ENCODE measurements at regions not wholly inside any gene's neighbourhood (a gene's known extent, or its start where the extent isn't known, plus 50 kb on each side); places are given as distances from the start of the nearest gene placed in this dataset.

DNA sequence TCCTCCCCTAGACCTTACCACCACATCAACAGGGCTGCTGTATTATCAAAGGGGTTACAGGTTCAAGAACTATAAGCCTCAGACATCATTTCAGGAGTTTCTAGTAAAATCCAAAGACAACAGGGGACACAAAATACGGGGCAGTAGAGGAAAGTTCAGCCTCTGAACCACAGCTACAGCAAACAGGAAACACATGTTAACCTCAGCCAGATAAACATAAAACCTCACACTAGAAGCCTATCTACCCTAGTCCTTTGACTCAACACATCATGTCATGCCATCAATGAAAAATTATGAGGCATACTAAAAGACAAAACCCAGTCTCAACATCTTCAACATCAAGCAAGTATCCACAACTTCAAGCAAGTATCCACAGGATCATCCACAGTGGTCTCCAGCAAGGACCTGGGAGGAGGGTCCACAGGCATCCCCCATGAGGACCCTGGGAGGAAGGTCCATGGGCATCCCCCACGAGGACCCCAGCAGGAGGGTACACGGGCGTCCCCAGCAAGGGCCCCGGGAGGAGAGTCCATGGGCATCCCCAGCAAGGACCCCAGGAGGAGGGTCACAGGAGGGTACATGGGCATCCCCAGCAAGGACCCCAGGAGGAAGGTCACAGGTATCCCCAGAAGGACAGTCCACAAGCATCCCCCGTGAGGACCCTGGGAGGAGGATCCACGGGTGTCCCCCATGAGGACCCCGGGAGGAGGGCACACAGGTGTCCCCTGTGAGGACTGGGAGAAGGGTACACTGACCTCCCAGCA is 440.0 kb downstream of the MATN1 start:
- Mint-ChIP-seq H3K27ac (no peak overlapping the region), H3K36me3 (ENCODE audit: low read depth) (no peaks in the 10 kb centered on the region), H3K27me3 (peaks cover 15% of the 10 kb centered on the region), H3K4me1 (peaks cover 12% of the 10 kb centered on the region), H3K4me3 (no peak overlapping the region), H3K9me3 (peaks cover 6% of the 10 kb centered on the region)
- ChIA-PET CTCF (no interaction called here), POLR2A (no interaction called here)
- no peak for DNase-seq

DNA sequence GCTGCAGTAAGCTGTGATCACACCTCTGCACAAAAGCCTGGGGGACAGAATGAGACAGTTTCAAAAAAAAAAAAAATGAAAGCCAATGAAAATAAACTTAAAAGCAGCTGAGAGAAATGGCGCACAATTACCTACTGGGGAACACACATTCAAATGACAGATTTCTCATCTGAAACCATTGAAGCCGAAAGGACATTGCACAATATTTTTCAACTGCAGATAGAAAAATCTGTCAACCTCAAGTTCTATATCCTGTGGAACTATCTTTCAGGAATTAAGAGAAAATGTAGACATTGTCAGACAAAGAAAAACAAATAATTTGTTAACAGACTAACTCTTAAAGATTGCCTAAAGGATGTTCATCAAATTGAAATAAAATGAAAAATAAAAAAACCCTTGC is 442.8 kb downstream of the MATN1 start:
- ChIA-PET POLR2A (no interaction called here), CTCF (no interaction called here)
- H3K27me3 Mint-ChIP-seq, result peaks cover 17% of the 10 kb centered on the region
- H3K4me1 Mint-ChIP-seq, result peaks cover 12% of the 10 kb centered on the region
- no peak overlapping the region for H3K4me3 Mint-ChIP-seq
- peaks cover 6% of the 10 kb centered on the region for H3K9me3 Mint-ChIP-seq
- H3K27ac Mint-ChIP-seq, result no peak overlapping the region
- no peaks in the 10 kb centered on the region for H3K36me3 Mint-ChIP-seq (ENCODE audit: low read depth)
- DNase-seq, result no peak

DNA sequence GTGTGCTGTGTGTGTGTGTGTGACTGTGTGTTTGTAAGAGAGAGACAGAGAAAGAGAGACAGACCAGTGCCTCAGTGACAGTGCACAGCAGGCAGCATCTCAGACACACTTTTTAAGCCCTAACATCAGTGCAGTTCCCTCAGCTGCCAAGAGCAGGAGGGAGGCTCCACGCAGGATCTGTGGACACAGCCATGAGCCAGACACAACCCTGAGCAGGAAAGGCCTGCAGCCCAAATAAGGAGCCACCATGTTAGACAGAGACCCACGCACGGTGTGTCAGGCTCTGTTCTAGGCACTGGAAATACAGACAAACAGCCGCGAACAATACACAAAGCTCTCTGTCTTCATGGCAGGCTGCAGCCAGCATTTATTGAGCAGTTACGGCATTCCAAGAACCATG is 445.5 kb downstream of the MATN1 start:
- ChIA-PET POLR2A (no interaction called here), CTCF (no interaction called here)
- Mint-ChIP-seq H3K4me3 (no peak overlapping the region), H3K27me3 (peaks cover 17% of the 10 kb centered on the region), H3K4me1 (peaks cover 5% of the 10 kb centered on the region), H3K9me3 (peaks cover 2% of the 10 kb centered on the region), H3K36me3 (ENCODE audit: low read depth) (no peaks in the 10 kb centered on the region), H3K27ac (no peak overlapping the region)
- no peak for DNase-seq

DNA sequence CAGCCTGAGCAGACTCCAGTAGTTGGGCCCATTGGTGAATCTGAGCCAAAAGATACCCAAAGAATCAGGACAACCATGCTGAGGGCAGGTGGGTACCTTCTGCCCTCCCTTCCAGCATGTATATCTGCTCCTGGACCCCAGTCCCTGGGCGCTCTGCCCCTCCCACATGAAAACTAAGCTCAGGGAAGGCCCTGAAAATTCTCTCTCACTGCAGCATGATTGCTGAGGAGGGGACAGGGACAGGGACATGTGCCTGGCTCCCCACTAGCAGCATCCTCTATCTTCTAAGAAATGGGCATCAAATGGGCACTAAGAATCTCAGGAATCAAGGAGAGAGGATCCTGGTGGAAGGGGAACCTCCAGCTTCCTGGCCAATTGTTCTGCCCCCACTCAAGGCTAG is 446.0 kb downstream of the MATN1 start:
- Mint-ChIP-seq H3K4me3 (no peak overlapping the region), H3K9me3 (peaks cover 2% of the 10 kb centered on the region), H3K27me3 (peaks cover 17% of the 10 kb centered on the region), H3K27ac (no peak overlapping the region), H3K36me3 (ENCODE audit: low read depth) (no peaks in the 10 kb centered on the region), H3K4me1 (peaks cover 2% of the 10 kb centered on the region)
- POLR2A ChIA-PET, result no interaction called here
- CTCF ChIA-PET, result no interaction called here
- no peak for DNase-seq

DNA sequence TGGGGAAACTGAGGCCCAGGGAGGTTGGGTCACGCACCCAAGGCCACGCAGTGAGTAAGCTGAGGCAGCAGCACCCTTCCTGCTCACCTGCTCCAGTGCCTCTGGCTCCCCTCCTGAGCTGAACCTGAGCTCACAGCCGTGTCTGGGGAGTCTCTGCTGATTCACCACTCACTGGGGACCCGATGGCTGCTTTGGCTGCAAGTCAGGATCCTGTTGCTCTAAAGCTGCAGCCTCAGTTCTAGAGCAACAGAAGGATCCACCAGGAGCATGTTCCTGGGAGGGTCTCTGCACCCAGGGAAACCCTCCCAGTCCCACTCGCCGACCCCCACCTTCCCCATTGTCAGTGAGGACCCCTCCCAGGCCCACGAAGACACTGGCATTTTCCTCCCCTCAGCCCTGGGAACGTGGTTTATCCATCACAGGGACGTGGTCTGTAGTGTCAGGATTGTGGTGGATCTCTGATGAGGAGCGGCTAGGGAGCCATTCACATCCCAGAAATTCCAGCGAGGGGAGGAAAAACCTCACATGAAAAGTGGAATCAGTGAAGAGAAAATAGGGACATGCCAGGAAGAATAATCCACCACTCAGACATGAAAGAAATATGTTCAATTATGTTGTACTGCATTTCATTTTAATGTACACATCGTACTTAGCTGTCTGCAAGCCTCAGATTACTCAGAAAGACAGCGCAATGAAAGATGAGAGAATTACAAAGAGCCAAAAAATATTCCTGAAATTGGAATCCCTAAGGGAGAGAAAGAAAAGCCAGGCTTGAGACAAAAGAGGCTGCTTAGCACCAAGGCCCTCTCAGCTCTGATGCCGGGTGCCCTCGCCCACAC is 447.2 kb downstream of the MATN1 start:
- no peaks in the 10 kb centered on the region for H3K9me3 Mint-ChIP-seq
- H3K36me3 Mint-ChIP-seq (ENCODE audit: low read depth), result no peaks in the 10 kb centered on the region
- no peaks in the 10 kb centered on the region for H3K4me1 Mint-ChIP-seq
- no peak for DNase-seq
- H3K27ac Mint-ChIP-seq, result no peak overlapping the region
- no peak overlapping the region for H3K4me3 Mint-ChIP-seq
- H3K27me3 Mint-ChIP-seq, result peaks cover 8% of the 10 kb centered on the region
- POLR2A ChIA-PET, result no interaction called here
- CTCF ChIA-PET, result no interaction called here

DNA sequence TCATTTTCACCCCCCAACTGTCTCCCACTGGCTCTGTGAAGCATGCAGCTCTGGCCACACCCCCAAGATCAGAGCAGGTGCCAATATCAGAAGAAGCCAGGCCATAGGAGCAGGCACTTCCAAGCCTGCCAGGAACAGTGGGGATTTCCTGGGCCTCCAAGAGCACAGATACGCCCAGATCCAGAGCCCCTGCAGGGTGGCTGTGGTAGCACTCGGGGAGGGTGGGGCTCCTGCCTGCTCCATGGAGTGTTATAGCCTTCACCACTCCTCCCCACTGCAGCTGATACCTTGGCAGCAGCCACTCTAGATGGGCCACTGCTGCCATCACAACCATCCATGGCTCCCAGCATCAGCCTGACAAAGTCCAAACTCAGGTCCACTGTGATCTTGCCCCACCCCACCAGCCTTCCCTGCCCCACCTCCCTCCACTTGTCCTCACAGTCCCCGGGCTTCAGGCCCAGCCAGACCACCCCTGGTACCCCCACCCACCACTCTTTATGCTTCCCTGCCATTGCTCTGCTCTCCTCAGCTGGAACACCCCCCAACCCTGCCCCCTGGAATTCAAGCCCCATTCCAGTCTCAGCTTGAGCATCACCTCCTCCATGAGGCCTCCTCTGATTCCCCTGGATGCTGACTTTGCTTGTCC is 448.3 kb downstream of the MATN1 start:
- Mint-ChIP-seq H3K9me3 (no peaks in the 10 kb centered on the region), H3K27ac (no peak overlapping the region), H3K4me1 (no peaks in the 10 kb centered on the region), H3K36me3 (ENCODE audit: low read depth) (no peaks in the 10 kb centered on the region), H3K4me3 (no peak overlapping the region), H3K27me3 (peaks cover 2% of the 10 kb centered on the region)
- ChIA-PET CTCF (no interaction called here), POLR2A (no interaction called here)
- DNase-seq, result no peak

DNA sequence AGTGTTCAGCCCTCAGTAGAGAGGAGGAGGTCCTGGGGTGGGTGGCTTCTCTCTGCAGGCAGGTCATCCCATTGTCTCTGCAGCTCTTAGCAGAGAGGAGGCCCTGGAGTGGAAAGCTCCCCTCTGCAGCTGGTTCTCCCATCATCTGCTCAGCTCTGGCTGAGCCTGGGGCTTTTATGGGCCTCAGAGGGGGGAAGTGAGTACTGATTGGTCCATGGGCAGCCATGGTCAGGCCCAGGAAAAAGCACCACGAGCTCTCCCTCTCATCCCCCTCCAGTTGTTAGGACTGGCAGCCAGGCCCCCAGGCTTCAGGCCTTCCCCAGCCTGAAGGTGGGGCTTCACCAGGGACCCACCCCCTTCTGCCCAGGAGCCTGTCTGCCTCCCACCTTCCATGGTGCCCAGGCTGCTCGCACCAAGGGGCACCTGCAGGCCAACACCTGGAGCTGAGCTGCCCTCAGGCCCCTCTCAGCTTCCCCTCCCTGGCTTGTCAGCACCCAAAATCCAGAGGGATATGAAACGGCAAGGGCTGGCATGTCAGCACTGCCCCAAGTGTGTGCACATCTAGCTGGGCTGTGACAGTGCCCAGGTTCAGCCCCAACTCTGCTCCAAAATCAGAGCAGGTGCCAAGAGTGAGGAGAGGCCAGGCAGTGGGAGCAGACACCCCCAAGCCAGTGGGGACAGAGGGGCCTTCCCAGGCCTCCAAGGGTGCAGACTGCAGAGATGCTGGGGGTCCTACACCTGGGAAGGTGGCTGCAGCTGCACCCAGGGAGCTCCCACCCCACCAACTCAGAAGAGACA is 449.0 kb downstream of the MATN1 start:
- no peak for DNase-seq
- no peak overlapping the region for H3K27ac Mint-ChIP-seq
- CTCF ChIA-PET, result interaction anchor here (0.6 kb wide), 1 partner anchor 135 kb away, joined by 3 read pairs; no protein-coding TSS in a partner anchor
- POLR2A ChIA-PET, result no interaction called here
- H3K36me3 Mint-ChIP-seq (ENCODE audit: low read depth), result no peaks in the 10 kb centered on the region
- H3K4me1 Mint-ChIP-seq, result no peaks in the 10 kb centered on the region
- peaks cover 2% of the 10 kb centered on the region for H3K27me3 Mint-ChIP-seq
- H3K4me3 Mint-ChIP-seq, result no peak overlapping the region
- no peaks in the 10 kb centered on the region for H3K9me3 Mint-ChIP-seq

DNA sequence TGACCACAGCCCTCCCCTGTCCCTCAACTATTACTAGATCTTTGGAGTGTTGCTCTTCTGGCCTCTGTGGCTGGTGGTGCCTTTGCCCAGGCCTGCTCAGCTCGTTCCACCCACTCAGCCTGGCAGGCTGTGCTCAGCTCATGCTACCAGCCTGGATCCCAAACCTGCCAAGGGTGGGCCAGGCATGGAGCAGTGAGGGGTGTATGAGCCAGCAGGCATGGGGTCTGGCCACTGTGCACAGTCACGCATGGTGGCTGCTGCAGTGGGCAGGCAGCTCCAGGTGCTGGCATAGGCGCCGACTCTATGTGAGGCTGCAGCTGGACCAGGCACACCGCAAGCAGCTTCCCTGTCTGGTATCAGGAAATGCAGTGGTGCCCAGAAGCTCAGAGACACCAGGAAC is 449.9 kb downstream of the MATN1 start:
- peaks cover 2% of the 10 kb centered on the region for H3K27me3 Mint-ChIP-seq
- H3K27ac Mint-ChIP-seq, result no peak overlapping the region
- H3K4me1 Mint-ChIP-seq, result no peaks in the 10 kb centered on the region
- H3K4me3 Mint-ChIP-seq, result no peak overlapping the region
- no peaks in the 10 kb centered on the region for H3K36me3 Mint-ChIP-seq (ENCODE audit: low read depth)
- POLR2A ChIA-PET, result no interaction called here
- DNase-seq, result no peak
- CTCF ChIA-PET, result no interaction called here
- H3K9me3 Mint-ChIP-seq, result no peaks in the 10 kb centered on the region

DNA sequence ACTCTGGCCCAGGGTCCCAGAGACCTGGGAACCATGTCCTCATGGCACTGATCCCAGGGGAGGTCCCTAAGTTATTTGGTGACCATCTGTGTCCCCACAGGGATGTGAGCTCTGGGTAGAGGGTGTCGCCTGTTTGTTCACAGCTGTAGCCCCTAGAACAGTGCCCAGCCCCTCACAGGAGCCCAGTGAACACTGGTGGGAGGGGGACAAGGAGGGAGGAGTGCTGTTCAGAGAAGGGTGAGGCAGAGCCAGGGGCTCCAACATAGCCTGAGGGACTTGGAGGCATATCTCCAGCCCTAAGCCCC is 450.4 kb downstream of the MATN1 start:
- H3K9me3 Mint-ChIP-seq, result no peaks in the 10 kb centered on the region
- ChIA-PET POLR2A (no interaction called here), CTCF (no interaction called here)
- H3K27ac Mint-ChIP-seq, result no peak overlapping the region
- H3K36me3 Mint-ChIP-seq (ENCODE audit: low read depth), result no peaks in the 10 kb centered on the region
- DNase-seq, result no peak
- H3K27me3 Mint-ChIP-seq, result peaks cover 2% of the 10 kb centered on the region
- H3K4me1 Mint-ChIP-seq, result no peaks in the 10 kb centered on the region
- no peak overlapping the region for H3K4me3 Mint-ChIP-seq

DNA sequence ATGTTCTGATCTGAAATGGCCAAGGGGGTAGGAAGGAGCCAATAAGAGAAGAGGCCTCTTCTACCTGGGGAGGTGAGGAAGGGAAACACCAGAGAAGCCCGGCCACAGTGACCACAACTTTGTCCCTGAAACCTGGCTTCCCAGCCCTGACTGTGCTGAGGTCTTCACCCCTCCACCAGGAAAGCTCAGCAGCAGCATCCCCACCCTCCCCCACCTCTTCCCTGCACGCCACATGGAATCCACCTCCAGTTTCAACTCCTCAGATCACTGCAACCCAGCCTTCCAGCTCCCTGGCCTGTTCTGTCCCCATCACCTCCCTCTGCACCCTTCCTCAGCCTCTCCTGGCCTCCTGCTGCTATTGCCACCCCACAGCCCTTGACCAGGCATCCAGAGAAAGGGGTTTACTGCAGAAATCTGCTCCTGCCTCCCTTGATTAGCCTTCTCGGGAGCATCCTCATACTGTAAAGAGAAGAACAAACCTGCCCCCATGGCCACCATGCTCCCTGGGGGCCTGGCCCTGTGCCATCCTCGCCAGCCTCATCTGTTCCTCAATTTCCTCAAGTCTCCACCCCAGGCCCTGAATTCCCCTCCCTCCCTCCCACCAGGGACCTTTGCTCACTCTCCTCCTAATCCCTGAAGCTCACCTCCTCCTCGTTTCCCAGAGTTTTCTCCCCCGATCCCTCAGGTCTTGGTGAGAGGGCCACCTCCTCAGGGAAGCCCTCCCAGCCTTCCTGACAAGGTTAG is 450.9 kb downstream of the MATN1 start:
- Mint-ChIP-seq H3K9me3 (no peaks in the 10 kb centered on the region), H3K36me3 (ENCODE audit: low read depth) (no peaks in the 10 kb centered on the region), H3K4me3 (no peak overlapping the region), H3K27me3 (no peaks in the 10 kb centered on the region), H3K4me1 (no peaks in the 10 kb centered on the region), H3K27ac (no peak overlapping the region)
- ChIA-PET CTCF (no interaction called here), POLR2A (no interaction called here)
- DNase-seq, result no peak

DNA sequence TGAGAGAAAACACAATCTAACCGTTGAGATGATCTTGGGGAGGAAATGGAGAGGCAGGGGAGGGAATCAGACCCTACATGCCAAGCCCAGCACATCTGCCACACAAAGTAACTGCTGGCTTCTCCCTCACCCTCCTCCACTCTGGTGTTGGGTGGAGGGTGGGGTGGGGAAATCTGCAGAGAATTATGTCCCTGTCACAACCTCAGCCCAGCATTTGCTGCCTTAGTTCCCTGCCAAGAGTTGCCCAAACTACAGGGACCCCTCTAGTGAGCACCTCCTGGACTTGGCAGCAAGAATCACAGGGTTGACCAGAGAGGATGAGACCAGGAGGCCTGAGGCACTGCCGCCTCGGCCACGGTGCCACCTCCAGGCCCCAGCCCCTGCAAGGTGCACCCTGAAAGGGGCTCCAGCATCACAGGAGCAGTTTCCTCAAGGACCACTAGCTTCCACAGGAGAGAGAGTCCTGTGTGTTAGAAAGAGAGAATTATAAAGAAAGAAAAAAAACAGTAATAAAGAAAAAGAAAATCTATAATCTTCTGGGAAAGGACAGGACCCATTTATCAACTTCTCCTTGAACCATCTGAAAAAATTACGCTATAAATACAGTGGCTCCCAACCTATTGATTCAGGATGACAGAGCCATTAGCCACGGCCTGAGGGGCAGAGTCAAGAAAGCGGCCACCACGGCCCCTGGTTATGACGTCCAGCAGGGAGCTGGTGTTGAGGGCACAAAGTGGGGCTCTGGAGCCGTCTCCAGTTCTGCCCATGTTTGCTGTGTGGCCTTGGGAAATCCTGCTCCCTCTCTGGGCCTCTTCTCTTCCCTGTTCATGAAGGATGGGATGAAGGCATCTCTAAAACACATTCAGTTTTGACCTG is 451.7 kb downstream of the MATN1 start:
- no peak overlapping the region for H3K27ac Mint-ChIP-seq

DNA sequence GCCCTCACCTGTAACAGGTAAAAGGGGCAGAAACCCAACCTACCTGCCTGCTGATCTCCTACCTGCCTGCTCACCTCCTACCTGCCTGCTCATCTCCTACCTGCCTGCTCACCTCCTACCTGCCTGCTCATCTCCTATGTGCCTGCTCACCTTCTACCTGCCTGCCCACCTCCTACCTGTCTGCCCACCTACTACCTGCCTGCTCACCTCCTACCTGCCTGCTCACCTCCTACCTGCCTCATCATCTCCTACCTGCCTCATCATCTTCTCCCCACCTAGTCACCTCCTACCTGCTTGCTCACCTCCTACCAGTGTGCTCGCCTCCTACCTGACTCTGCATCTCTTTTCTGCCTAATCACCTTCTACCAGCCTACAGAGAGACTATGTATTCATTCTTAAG is 452.9 kb downstream of the MATN1 start:
- CTCF ChIA-PET, result no interaction called here
- Mint-ChIP-seq H3K27me3 (no peaks in the 10 kb centered on the region), H3K36me3 (ENCODE audit: low read depth) (no peaks in the 10 kb centered on the region), H3K9me3 (no peaks in the 10 kb centered on the region), H3K4me3 (no peak overlapping the region), H3K4me1 (no peaks in the 10 kb centered on the region), H3K27ac (no peak overlapping the region)
- no peak for DNase-seq
- POLR2A ChIA-PET, result no interaction called here

More for the DNA sequence above, 451.7 kb downstream of the MATN1 start:
- no peak for DNase-seq
- POLR2A ChIA-PET, result no interaction called here
- Mint-ChIP-seq H3K4me1 (no peaks in the 10 kb centered on the region), H3K36me3 (ENCODE audit: low read depth) (no peaks in the 10 kb centered on the region), H3K4me3 (no peak overlapping the region), H3K27me3 (no peaks in the 10 kb centered on the region), H3K9me3 (no peaks in the 10 kb centered on the region)
- CTCF ChIA-PET, result no interaction called here
